ENCODE measurements at regions not wholly inside any gene's neighbourhood (a gene's known extent, or its start where the extent isn't known, plus 50 kb on each side); places are given as distances from the start of the nearest gene placed in this dataset.

- DNase-seq: no peak
- Histone ChIP-seq H3K27ac (no peak overlapping the region), H3K4me3 (ENCODE audit: low read depth, low read length) (no peak overlapping the region), H3K9me3 (ENCODE audit: severe bottlenecking) (no peaks in the 10 kb centered on the region), H3K36me3 (no peaks in the 10 kb centered on the region), H3K27me3 (ENCODE audit: insufficient read depth, low read depth, severe bottlenecking) (no peaks in the 10 kb centered on the region)
- TF ChIP-seq, protein P1, sequence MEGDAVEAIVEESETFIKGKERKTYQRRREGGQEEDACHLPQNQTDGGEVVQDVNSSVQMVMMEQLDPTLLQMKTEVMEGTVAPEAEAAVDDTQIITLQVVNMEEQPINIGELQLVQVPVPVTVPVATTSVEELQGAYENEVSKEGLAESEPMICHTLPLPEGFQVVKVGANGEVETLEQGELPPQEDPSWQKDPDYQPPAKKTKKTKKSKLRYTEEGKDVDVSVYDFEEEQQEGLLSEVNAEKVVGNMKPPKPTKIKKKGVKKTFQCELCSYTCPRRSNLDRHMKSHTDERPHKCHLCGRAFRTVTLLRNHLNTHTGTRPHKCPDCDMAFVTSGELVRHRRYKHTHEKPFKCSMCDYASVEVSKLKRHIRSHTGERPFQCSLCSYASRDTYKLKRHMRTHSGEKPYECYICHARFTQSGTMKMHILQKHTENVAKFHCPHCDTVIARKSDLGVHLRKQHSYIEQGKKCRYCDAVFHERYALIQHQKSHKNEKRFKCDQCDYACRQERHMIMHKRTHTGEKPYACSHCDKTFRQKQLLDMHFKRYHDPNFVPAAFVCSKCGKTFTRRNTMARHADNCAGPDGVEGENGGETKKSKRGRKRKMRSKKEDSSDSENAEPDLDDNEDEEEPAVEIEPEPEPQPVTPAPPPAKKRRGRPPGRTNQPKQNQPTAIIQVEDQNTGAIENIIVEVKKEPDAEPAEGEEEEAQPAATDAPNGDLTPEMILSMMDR (IDR thresholded peaks at IDR 0.05; ENCODE audit: low read depth, low read length): no peak
Observed at GRCh38 chr14:51455041-51455835, 196.5 kb upstream of the FRMD6 start.

DNA sequence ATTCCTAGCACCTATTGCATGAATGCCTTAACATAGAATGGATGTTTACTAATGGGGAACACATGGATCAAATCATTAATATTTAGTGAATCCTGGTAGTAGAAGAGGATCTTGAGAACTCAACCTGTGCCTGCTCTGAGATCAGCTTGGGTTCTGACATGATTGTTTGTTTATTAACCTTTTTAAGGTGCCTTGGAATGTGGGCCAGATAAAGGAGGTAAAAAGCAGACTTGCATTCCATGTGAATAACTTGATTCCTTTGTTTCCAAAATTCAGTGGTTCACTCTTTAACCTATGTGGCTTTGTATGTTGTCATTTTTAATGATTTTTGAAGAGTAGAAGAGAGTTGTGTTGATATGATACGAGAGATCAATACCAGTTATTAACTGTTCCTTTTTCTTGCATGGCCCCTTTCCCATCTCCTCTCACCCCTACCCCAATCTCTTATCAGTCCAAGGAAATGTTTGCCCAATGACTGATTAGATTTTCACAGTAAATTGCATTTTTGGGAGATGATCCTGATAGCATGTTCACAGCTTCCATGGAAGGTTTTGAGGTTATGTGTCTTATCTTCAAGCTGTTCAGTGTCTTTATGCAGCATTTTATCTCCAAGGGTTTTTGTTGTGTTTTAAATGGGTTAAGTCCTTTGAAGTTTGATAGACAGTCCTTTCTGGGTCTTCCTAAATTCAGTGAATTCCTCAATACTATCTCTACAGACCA, 193.7 kb upstream of the FRMD6 start:
- H3K27ac ChIP-seq: no peak overlapping the region

GRCh38 chr14:51458563-51458955, 193.2 kb upstream of the FRMD6 start:
- H3K36me3 ChIP-seq: no peaks in the 10 kb centered on the region
- H3K9me3 ChIP-seq (ENCODE audit: severe bottlenecking): no peaks in the 10 kb centered on the region
- H3K4me3 ChIP-seq (ENCODE audit: low read depth, low read length): no peak overlapping the region
- H3K27me3 ChIP-seq (ENCODE audit: insufficient read depth, low read depth, severe bottlenecking): no peaks in the 10 kb centered on the region
- no peak for DNase-seq
- H3K27ac ChIP-seq: no peak overlapping the region
- TF ChIP-seq, protein P1 (IDR thresholded peaks at IDR 0.05; ENCODE audit: low read depth, low read length): no peak

More for the DNA sequence above, 193.7 kb upstream of the FRMD6 start:
- DNase-seq: no peak
- TF ChIP-seq, protein P1 (IDR thresholded peaks at IDR 0.05; ENCODE audit: low read depth, low read length): no peak
- Histone ChIP-seq H3K27me3 (ENCODE audit: insufficient read depth, low read depth, severe bottlenecking) (no peaks in the 10 kb centered on the region), H3K36me3 (no peaks in the 10 kb centered on the region), H3K9me3 (ENCODE audit: severe bottlenecking) (no peaks in the 10 kb centered on the region), H3K4me3 (ENCODE audit: low read depth, low read length) (no peak overlapping the region)

- Histone ChIP-seq H3K4me3 (ENCODE audit: low read depth, low read length) (no peak overlapping the region), H3K36me3 (no peaks in the 10 kb centered on the region), H3K27me3 (ENCODE audit: insufficient read depth, low read depth, severe bottlenecking) (no peaks in the 10 kb centered on the region), H3K27ac (no peak overlapping the region), H3K9me3 (ENCODE audit: severe bottlenecking) (no peaks in the 10 kb centered on the region)
- DNase-seq: no peak
- TF ChIP-seq, protein P1 (IDR thresholded peaks at IDR 0.05; ENCODE audit: low read depth, low read length): no peak
Observed at GRCh38 chr14:51460011-51460410, 191.7 kb upstream of the FRMD6 start.

DNA sequence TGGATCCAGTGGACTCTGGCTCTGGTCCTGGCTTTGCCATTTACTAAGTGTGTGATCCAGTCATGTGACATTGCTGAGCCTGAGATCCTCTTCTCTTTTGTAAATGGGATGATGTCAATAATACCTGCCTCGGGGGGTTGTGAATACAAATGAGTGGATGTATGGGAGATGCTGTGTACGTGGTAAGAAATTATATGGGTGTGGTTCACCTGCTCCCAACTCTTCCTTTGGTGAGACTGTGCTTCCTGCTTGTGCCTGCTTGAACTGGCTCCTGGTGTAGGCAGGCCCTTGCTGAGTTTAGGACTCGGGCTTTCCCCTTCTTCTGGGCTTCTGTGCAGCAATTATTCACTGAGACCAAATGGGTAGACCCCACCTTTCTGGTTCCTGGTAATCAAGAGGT, 189.5 kb upstream of the FRMD6 start:
- Histone ChIP-seq H3K27ac (no peak overlapping the region), H3K27me3 (ENCODE audit: insufficient read depth, low read depth, severe bottlenecking) (no peaks in the 10 kb centered on the region), H3K4me3 (ENCODE audit: low read depth, low read length) (no peak overlapping the region), H3K9me3 (ENCODE audit: severe bottlenecking) (no peaks in the 10 kb centered on the region), H3K36me3 (no peaks in the 10 kb centered on the region)
- no peak for DNase-seq
- TF ChIP-seq, protein P1 (IDR thresholded peaks at IDR 0.05; ENCODE audit: low read depth, low read length): no peak
